Parathyroid adenoma (tissue), 2 donors: ENCODE measurements at regions not wholly inside any gene's neighbourhood (a gene's known extent, or its start where the extent isn't known, plus 50 kb on each side); places are given as distances from the start of the nearest gene placed in this dataset.

Experiments used
- H2AFZ ChIP-seq: fragments of 300-600 bp; sonication (generic); one replicate; pipeline ENCODE4 v1.7.0; 2017; ENCODE audit warnings: antibody characterized with exemption, mild to moderate bottlenecking
- H3K27ac ChIP-seq: fragments of 300-600 bp; sonication (generic); one replicate; pipeline ENCODE4 v1.7.0; 2017
- H3K27me3 ChIP-seq: fragments of 300-600 bp; sonication (generic); one replicate; pipeline ENCODE4 v1.7.0; 2017; ENCODE audit warnings: low read length; ENCODE audit not compliant: control insufficient read depth, insufficient read depth
- H3K36me3 ChIP-seq: fragments of 300-600 bp; sonication (generic); one replicate; pipeline ENCODE4 v1.7.0; 2017; ENCODE audit warnings: low read length; ENCODE audit not compliant: control insufficient read depth, insufficient read depth
- H3K4me1 ChIP-seq: fragments of 300-600 bp; sonication (generic); one replicate; pipeline ENCODE4 v1.7.0; 2017; ENCODE audit warnings: control low read depth
- H3K4me2 ChIP-seq: fragments of 300-600 bp; sonication (generic); one replicate; pipeline ENCODE4 v1.7.0; 2017; ENCODE audit warnings: low read length
- H3K4me3 ChIP-seq: fragments of 300-600 bp; sonication (generic); one replicate; pipeline ENCODE4 v1.7.0; 2017; ENCODE audit warnings: low read depth, low read length
- H3K79me2 ChIP-seq: fragments of 300-600 bp; sonication (generic); one replicate; pipeline ENCODE4 v1.7.0; 2017; ENCODE audit warnings: control low read depth
- H3K9ac ChIP-seq: fragments of 300-600 bp; sonication (generic); one replicate; pipeline ENCODE4 v1.7.0; 2017; ENCODE audit warnings: mild to moderate bottlenecking
- H3K9me3 ChIP-seq: fragments of 300-600 bp; sonication (generic); one replicate; pipeline ENCODE4 v1.7.0; 2017; ENCODE audit warnings: low read length; ENCODE audit not compliant: control insufficient read depth
- TF ChIP-seq, protein P1 (sequence below): fragments of 300-600 bp; sonication (generic); IDR thresholded peaks from one replicate; pipeline ENCODE4 v1.7.0; 2017; ENCODE audit warnings: antibody characterized with exemption, mild to moderate bottlenecking
- donor health status: primary hyperparathyroidism.

DNA sequence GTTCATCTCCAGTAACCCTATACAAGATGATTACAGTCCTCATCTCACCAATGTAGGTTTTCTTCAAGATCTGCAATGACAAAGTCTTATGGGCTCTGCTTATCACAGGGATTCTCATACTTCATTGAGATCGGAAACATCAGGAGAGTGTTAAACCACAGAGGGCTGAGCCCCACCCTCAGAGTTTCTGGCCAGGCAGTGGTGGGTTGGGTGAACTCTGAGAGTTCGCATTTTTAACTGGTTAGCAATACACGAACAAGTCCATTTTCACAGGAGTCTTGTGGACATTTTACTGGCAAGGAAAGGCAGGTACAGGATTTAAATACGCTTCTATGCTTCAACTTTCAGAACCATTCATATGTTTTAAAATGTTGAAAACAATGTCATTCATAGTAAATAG lies 366.7 kb upstream of the ROBO2 start:
- Histone ChIP-seq H3K4me1 (no peaks in the 10 kb centered on the region), H3K79me2 (no peaks in the 10 kb centered on the region), H3K36me3 (no peaks in the 10 kb centered on the region), H3K9me3 (no peaks in the 10 kb centered on the region), H3K9ac (no peak overlapping the region), H3K27ac (no peak overlapping the region), H2AFZ (no peak overlapping the region), H3K4me2 (no peak overlapping the region), H3K4me3 (no peak overlapping the region), H3K27me3 (no peaks in the 10 kb centered on the region)
- TF ChIP-seq, protein P1, sequence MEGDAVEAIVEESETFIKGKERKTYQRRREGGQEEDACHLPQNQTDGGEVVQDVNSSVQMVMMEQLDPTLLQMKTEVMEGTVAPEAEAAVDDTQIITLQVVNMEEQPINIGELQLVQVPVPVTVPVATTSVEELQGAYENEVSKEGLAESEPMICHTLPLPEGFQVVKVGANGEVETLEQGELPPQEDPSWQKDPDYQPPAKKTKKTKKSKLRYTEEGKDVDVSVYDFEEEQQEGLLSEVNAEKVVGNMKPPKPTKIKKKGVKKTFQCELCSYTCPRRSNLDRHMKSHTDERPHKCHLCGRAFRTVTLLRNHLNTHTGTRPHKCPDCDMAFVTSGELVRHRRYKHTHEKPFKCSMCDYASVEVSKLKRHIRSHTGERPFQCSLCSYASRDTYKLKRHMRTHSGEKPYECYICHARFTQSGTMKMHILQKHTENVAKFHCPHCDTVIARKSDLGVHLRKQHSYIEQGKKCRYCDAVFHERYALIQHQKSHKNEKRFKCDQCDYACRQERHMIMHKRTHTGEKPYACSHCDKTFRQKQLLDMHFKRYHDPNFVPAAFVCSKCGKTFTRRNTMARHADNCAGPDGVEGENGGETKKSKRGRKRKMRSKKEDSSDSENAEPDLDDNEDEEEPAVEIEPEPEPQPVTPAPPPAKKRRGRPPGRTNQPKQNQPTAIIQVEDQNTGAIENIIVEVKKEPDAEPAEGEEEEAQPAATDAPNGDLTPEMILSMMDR: no peak

DNA sequence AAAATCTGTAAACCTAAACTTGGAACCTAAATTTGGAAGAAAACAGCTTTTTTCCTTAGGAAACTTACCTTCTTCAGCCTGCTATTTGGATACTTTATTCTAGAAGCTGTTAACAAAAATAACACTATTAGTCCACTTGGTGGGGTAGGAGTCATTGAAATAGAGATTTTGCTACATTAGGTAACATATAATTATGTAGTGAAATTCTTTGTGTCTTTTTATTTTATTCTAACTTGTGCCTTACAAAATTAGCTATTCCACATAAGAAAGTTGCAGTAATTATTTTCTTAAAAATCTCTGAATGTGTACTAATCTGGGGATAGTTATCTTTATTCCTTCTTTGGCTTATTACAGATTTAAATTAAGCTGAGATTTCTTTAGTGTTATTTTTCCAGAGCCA lies 360.4 kb upstream of the ROBO2 start:
- TF ChIP-seq, protein P1: no peak
- Histone ChIP-seq H3K79me2 (no peaks in the 10 kb centered on the region), H3K4me1 (no peaks in the 10 kb centered on the region), H3K36me3 (no peaks in the 10 kb centered on the region), H3K27me3 (no peaks in the 10 kb centered on the region), H3K27ac (no peak overlapping the region), H3K9ac (no peak overlapping the region), H2AFZ (no peak overlapping the region), H3K4me3 (no peak overlapping the region), H3K9me3 (no peaks in the 10 kb centered on the region), H3K4me2 (no peak overlapping the region)

DNA sequence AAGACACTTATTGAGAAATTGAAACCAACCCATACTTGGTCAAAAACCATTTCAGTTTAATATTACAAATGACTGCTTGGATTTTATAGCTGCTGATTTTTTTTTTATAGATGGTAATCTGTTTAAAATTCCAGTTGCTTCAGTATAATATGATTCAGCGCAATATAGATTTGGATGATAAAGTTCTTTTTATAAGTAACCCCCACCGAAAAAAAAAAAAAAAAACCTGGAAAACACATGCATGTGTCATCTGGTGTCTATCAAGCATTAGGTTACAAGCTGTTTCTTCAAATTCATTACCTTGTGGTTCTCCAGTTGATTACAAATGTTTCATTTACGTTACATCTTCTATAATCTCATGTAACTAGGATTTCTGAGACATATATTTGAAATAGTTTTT lies 356.6 kb upstream of the ROBO2 start:
- Histone ChIP-seq H3K36me3 (no peaks in the 10 kb centered on the region), H3K27ac (no peak overlapping the region)
- TF ChIP-seq, protein P1: no peak

DNA sequence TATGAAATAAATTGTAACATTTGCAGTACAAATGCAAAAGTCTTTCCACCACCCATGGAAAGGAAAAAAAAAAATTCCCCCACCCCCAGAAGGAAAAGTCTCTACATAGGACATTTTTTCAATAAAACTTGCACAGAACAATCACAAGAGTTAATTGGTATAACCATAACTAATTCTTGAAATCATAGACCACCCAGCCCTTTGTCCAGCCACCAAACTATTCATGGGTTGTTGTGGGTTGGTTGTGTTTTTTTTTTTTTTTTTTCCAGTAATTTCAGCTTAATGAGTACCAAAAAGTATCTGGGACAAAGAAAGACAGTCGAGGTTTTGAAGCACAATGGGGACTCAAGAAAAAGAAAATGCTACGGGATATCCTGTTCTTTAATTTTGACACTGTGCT lies 355.0 kb upstream of the ROBO2 start:
- TF ChIP-seq, protein P1: no peak
- Histone ChIP-seq H3K4me1 (no peaks in the 10 kb centered on the region), H3K4me2 (no peak overlapping the region), H3K27ac (no peak overlapping the region), H3K27me3 (no peaks in the 10 kb centered on the region), H3K36me3 (no peaks in the 10 kb centered on the region), H3K4me3 (no peak overlapping the region), H3K9ac (no peak overlapping the region), H2AFZ (no peak overlapping the region), H3K9me3 (no peaks in the 10 kb centered on the region), H3K79me2 (no peaks in the 10 kb centered on the region)

More for the DNA sequence above, 356.6 kb upstream of the ROBO2 start:
- Histone ChIP-seq H3K4me3 (no peak overlapping the region), H3K9ac (no peak overlapping the region), H3K4me2 (no peak overlapping the region), H3K79me2 (no peaks in the 10 kb centered on the region), H3K4me1 (no peaks in the 10 kb centered on the region), H2AFZ (no peak overlapping the region), H3K27me3 (no peaks in the 10 kb centered on the region), H3K9me3 (no peaks in the 10 kb centered on the region)

DNA sequence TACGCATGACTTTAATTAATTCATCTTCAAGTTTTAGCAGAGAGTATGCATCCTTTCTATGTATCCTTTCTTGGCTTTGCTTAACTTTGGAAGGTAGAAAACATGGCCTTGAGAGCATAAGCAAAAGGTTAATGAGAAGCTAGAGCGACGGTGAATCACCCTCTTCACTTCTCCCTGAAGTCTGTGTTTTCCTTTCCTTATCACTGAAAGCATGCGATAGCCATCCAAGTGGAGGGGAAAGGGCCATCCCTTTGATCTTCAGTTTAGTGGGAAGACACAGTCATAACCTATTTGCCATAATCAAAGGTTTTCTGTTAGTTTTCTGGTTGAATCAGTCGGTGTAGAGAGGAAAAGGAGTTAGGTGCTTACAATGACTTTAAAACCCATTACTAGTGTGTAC lies 354.0 kb upstream of the ROBO2 start:
- no peaks in the 10 kb centered on the region for H3K4me1 ChIP-seq
- no peak overlapping the region for H3K9ac ChIP-seq
- H3K27ac ChIP-seq: no peak overlapping the region
- H3K79me2 ChIP-seq: no peaks in the 10 kb centered on the region
- H3K36me3 ChIP-seq: no peaks in the 10 kb centered on the region
- TF ChIP-seq, protein P1: no peak
- H3K27me3 ChIP-seq: no peaks in the 10 kb centered on the region
- H3K9me3 ChIP-seq: no peaks in the 10 kb centered on the region
- no peak overlapping the region for H3K4me2 ChIP-seq
- no peak overlapping the region for H3K4me3 ChIP-seq
- H2AFZ ChIP-seq: no peak overlapping the region
